Breast epithelium (tissue), 3 donors: ENCODE measurements at regions not wholly inside any gene's neighbourhood (a gene's known extent, or its start where the extent isn't known, plus 50 kb on each side); places are given as distances from the start of the nearest gene placed in this dataset.

Source experiments
- CTCF ChIP-seq, 3 donors: fragments of 450-650 bp; IDR thresholded peaks; one replicate each; pipeline ENCODE4 v1.5.1; 2016 to 2017; ENCODE audit warnings: antibody characterized with exemption in 3 of 3, mild to moderate bottlenecking in 3 of 3, moderate library complexity in 3 of 3
- POLR2A ChIP-seq: fragments of 450-650 bp; IDR thresholded peaks from one replicate; pipeline ENCODE4 v1.6.1; 2016; ENCODE audit warnings: antibody characterized with exemption, mild to moderate bottlenecking, moderate library complexity

GRCh38 chr19:41495589-41495988 is 52.6 kb downstream of the ERICH4 start:
- no peak for TF ChIP-seq CTCF (IDR thresholded peaks at IDR 0.05)
- no peak for TF ChIP-seq POLR2A
